NCI-H226 (cell line): ENCODE measurements at regions not wholly inside any gene's neighbourhood (a gene's known extent, or its start where the extent isn't known, plus 50 kb on each side); places are given as distances from the start of the nearest gene placed in this dataset.
"Not testable (repeated sequence)": the region's sequence is repeated elsewhere in the genome, so short reads cannot be mapped to it uniquely, and the experiment has no call there.

Experiments used
- DNase-seq: peaks from one replicate; pipeline ENCODE4 v3.0.0-alpha.2; 2015

- no peak for DNase-seq
These were observed 167.4 kb downstream of the QRSL1 start for GRCh38 chr6:106796781-106797180.

GRCh38 chr6:106794129-106794528 is 164.8 kb downstream of the QRSL1 start:
- DNase-seq = no peak

GRCh38 chr6:106792536-106793236 is 163.3 kb downstream of the QRSL1 start:
- no peak for DNase-seq

- DNase-seq = no peak
These were observed 161.6 kb downstream of the QRSL1 start for GRCh38 chr6:106790935-106791334.

- no peak for DNase-seq
These were observed 160.9 kb downstream of the QRSL1 start for GRCh38 chr6:106790149-106790770.

- peak; percentile 14 for DNase-seq
These were observed 160.2 kb downstream of the QRSL1 start for GRCh38 chr6:106789428-106790148.

GRCh38 chr6:106788761-106789160 is 159.4 kb downstream of the QRSL1 start:
- DNase-seq = no peak

- no peak for DNase-seq
These were observed 158.2 kb downstream of the QRSL1 start for GRCh38 chr6:106787327-106788196.

GRCh38 chr6:106785298-106785697 is 155.9 kb downstream of the QRSL1 start:
- DNase-seq = no peak

- DNase-seq = peak; percentile 61
These were observed 154.5 kb downstream of the QRSL1 start for GRCh38 chr6:106783640-106784566.

GRCh38 chr6:106782536-106783285 is 153.3 kb downstream of the QRSL1 start:
- DNase-seq = no peak

GRCh38 chr6:106779552-106779951 is 150.2 kb downstream of the QRSL1 start:
- DNase-seq = not testable (repeated sequence)

- no peak for DNase-seq
These were observed 149.6 kb downstream of the QRSL1 start for GRCh38 chr6:106778943-106779342.

GRCh38 chr6:106773996-106774629 is 144.7 kb downstream of the QRSL1 start:
- DNase-seq = no peak

GRCh38 chr6:106773522-106773921 is 144.1 kb downstream of the QRSL1 start:
- DNase-seq = no peak

- no peak for DNase-seq
These were observed 143.1 kb downstream of the QRSL1 start for GRCh38 chr6:106772270-106773142.

- DNase-seq = no peak
These were observed 142.4 kb downstream of the QRSL1 start for GRCh38 chr6:106771822-106772221.

GRCh38 chr6:106770663-106771062 is 141.3 kb downstream of the QRSL1 start:
- no peak for DNase-seq

- no peak for DNase-seq
These were observed 140.7 kb downstream of the QRSL1 start for GRCh38 chr6:106770081-106770480.

GRCh38 chr6:106767271-106767670 is 137.9 kb downstream of the QRSL1 start:
- DNase-seq = no peak
